CD4-positive, CD25-positive, alpha-beta regulatory T cell (primary cell): ENCODE measurements at regions not wholly inside any gene's neighbourhood (a gene's known extent, or its start where the extent isn't known, plus 50 kb on each side); places are given as distances from the start of the nearest gene placed in this dataset.
"Not testable (repeated sequence)": the region's sequence is repeated elsewhere in the genome, so short reads cannot be mapped to it uniquely, and the experiment has no call there.

Experiments
- ATAC-seq, 2 donors: fragments of 150-1000 bp; cut with Tn5 transposase; one replicate each; pipeline ENCODE4 v1.10.0; 2021; ENCODE audit warnings: low read depth in 2 of 2, moderate number of reproducible peaks in 2 of 2, moderate library complexity in 1 of 2
- DNase-seq, 3 donors: peaks; one replicate each; pipeline versions ENCODE4 v3.0.0 to v3.0.0-alpha.2; 2012 to 2022; ENCODE audit warnings: mixed read lengths in 1 of 3
- H3K27ac ChIP-seq: one replicate; pipeline ENCODE4 v1.7.0; 2013; ENCODE audit warnings: mild to moderate bottlenecking, low read length; ENCODE audit not compliant: insufficient read depth, poor library complexity, severe bottlenecking
- H3K27me3 ChIP-seq: one replicate; pipeline ENCODE4 v1.7.0; 2013; ENCODE audit warnings: low read length; ENCODE audit not compliant: control insufficient read depth, insufficient read depth
- H3K36me3 ChIP-seq: one replicate; pipeline ENCODE4 v1.7.0; 2013; ENCODE audit warnings: mild to moderate bottlenecking, low read length, moderate library complexity; ENCODE audit not compliant: control insufficient read depth, insufficient read depth
- H3K4me1 ChIP-seq: 2 replicates; pipeline ENCODE4 v1.7.0; 2013; ENCODE audit warnings: mild to moderate bottlenecking, low read length; ENCODE audit not compliant: insufficient read depth, control insufficient read depth, poor library complexity, severe bottlenecking
- H3K4me3 ChIP-seq: one replicate; pipeline ENCODE4 v1.7.0; 2013; ENCODE audit warnings: low read depth, mild to moderate bottlenecking, low read length, moderate library complexity
- H3K9me3 ChIP-seq, 2 experiments: 1 replicate in 1 of 2; 2 replicates in 1 of 2; pipeline ENCODE4 v1.7.0; 2013; ENCODE audit warnings: low read length in 2 of 2, mild to moderate bottlenecking in 1 of 2, moderate library complexity in 1 of 2; ENCODE audit not compliant: control insufficient read depth in 2 of 2
- H3K27ac Mint-ChIP-seq, 3 donors: one replicate each; pipeline ENCODE4 v1.8.0; 2020 to 2022; ENCODE audit warnings: mild to moderate bottlenecking in 3 of 3, mixed read lengths in 3 of 3, moderate library complexity in 2 of 3
- H3K27me3 Mint-ChIP-seq: one replicate; pipeline ENCODE4 v1.8.0; 2022; ENCODE audit warnings: mild to moderate bottlenecking, mixed read lengths
- H3K36me3 Mint-ChIP-seq: one replicate; pipeline ENCODE4 v1.8.0; 2020; ENCODE audit warnings: mixed read lengths
- H3K4me1 Mint-ChIP-seq, 4 donors: one replicate each; pipeline ENCODE4 v1.8.0; 2020 to 2022; ENCODE audit warnings: mixed read lengths in 4 of 4, mild to moderate bottlenecking in 1 of 4
- H3K4me3 Mint-ChIP-seq, 4 donors: one replicate each; pipeline ENCODE4 v1.8.0; 2020 to 2022; ENCODE audit warnings: mild to moderate bottlenecking in 4 of 4, mixed read lengths in 4 of 4, moderate library complexity in 3 of 4
- H3K9me3 Mint-ChIP-seq, 7 donors: one replicate each; pipeline ENCODE4 v1.8.0; 2020 to 2022; ENCODE audit warnings: mixed read lengths in 7 of 7, mild to moderate bottlenecking in 3 of 7, moderate library complexity in 2 of 7

DNA sequence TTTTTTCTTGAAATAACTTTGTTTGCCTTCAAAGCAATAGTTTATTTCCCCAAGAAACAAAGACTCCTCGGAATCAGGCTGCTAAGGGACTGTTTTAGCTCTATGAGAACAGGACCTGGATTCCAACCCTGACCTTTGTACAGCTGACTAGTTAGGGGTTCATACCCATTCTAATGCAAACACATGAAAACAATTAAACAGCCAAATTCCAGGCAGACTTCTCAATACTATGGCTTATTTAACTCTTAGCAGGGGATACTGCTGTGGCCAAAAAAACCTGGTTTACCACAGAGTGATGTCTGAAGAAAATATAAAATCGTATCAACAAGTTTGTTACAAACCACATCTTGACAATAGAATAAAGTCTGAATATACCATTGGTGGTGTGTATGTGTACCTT is 129.6 kb upstream of the INTU start:
- H3K9me3 ChIP-seq = no peaks in the 10 kb centered on the region
- no peak overlapping the region for H3K27ac ChIP-seq
- ATAC-seq = no peak

DNA sequence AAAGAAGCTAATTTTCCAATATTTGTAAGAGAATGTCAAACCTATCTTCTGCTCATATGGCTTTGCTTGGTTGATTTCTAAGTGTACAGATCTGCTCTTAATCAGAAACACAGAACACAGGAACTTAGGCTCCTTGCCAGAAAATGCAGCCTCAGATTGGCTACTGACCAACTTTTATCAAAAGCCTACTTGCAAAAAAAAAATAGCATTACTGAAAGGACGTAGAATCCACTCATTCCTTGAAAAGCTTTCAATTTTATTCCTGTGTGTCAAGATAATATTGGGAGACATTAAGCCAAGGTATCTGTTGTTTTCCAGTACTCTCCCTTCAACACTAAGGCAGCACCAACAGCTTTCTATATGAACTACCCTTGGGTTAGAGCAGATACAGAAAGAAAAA is 127.6 kb upstream of the INTU start:
- ATAC-seq = no peak
- Mint-ChIP-seq H3K9me3 (peaks cover 0 to 6% (median 0%) of the 10 kb centered on the region in 7 donors), H3K4me1 (no peaks in the 10 kb centered on the region), H3K27me3 (no peaks in the 10 kb centered on the region), H3K4me3 (no peak overlapping the region), H3K36me3 (no peaks in the 10 kb centered on the region), H3K27ac (no peak overlapping the region)
- no peak overlapping the region for H3K4me3 ChIP-seq
- H3K27me3 ChIP-seq = no peaks in the 10 kb centered on the region
- H3K9me3 ChIP-seq = no peaks in the 10 kb centered on the region
- H3K4me1 ChIP-seq = no peaks in the 10 kb centered on the region
- H3K27ac ChIP-seq = no peak overlapping the region
- no peak for DNase-seq
- H3K36me3 ChIP-seq = no peaks in the 10 kb centered on the region

More for the DNA sequence above, 129.6 kb upstream of the INTU start:
- H3K4me1 Mint-ChIP-seq = no peaks in the 10 kb centered on the region
- Histone ChIP-seq H3K4me3 (no peak overlapping the region), H3K36me3 (no peaks in the 10 kb centered on the region), H3K27me3 (no peaks in the 10 kb centered on the region), H3K4me1 (no peaks in the 10 kb centered on the region)
- no peak overlapping the region for H3K27ac Mint-ChIP-seq
- H3K4me3 Mint-ChIP-seq = no peak overlapping the region
- no peak for DNase-seq
- H3K27me3 Mint-ChIP-seq = no peaks in the 10 kb centered on the region
- H3K36me3 Mint-ChIP-seq = no peaks in the 10 kb centered on the region
- H3K9me3 Mint-ChIP-seq = peaks cover 0 to 6% (median 0%) of the 10 kb centered on the region in 7 donors

DNA sequence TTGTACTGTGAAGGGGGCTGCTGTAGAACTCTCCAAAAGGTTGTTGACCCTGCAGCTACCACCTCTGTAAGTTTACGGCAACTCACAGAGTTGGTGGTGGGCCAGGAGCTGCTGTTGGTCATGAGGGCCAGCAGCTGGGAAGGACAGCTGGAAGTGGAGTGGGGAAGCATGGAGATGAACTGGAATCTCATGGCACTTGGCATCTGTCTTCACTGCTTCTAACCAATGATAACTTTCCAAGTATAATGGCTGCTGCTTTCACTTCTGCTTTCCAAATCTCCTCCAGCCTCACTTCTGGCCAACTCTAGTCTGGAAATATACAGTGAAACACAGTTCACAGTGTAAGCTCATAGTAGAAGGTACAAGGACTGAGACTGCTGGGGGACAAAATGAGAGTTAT is 126.5 kb upstream of the INTU start:
- peaks cover 0 to 6% (median 0%) of the 10 kb centered on the region in 7 donors for H3K9me3 Mint-ChIP-seq
- Histone ChIP-seq H3K4me3 (no peak overlapping the region), H3K36me3 (no peaks in the 10 kb centered on the region), H3K27ac (no peak overlapping the region), H3K27me3 (no peaks in the 10 kb centered on the region), H3K9me3 (no peaks in the 10 kb centered on the region), H3K4me1 (no peaks in the 10 kb centered on the region)
- no peaks in the 10 kb centered on the region for H3K36me3 Mint-ChIP-seq
- no peak overlapping the region for H3K4me3 Mint-ChIP-seq
- ATAC-seq = no peak
- no peak overlapping the region for H3K27ac Mint-ChIP-seq
- DNase-seq = no peak
- no peaks in the 10 kb centered on the region for H3K4me1 Mint-ChIP-seq
- no peaks in the 10 kb centered on the region for H3K27me3 Mint-ChIP-seq

DNA sequence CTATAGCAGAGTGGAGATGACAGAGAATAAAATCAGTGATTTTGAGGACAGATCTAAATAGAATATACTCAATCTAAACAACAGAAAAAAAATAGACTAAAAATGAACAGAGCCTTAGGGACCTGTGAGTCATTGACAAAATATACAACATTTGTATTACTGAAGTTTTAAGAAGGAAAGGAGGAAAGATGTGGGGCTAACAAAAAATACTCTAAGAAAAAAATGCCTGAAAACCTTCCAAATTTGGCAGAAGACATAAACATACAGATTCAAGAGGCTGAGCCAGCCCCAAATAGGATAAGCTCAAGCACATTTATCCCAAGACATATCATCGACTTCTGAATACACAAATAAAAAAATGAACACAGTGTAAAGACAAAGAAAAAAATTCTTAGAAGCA is 123.6 kb upstream of the INTU start:
- H3K36me3 ChIP-seq = no peaks in the 10 kb centered on the region
- Mint-ChIP-seq H3K27ac (no peak overlapping the region), H3K4me3 (no peak overlapping the region), H3K9me3 (peaks cover 0 to 6% (median 0%) of the 10 kb centered on the region in 7 donors), H3K4me1 (no peaks in the 10 kb centered on the region), H3K36me3 (no peaks in the 10 kb centered on the region), H3K27me3 (no peaks in the 10 kb centered on the region)
- H3K4me1 ChIP-seq = no peaks in the 10 kb centered on the region
- H3K4me3 ChIP-seq = no peak overlapping the region
- H3K27ac ChIP-seq = no peak overlapping the region
- H3K27me3 ChIP-seq = no peaks in the 10 kb centered on the region
- DNase-seq (no peak), ATAC-seq (no peak)
- H3K9me3 ChIP-seq = no peaks in the 10 kb centered on the region

DNA sequence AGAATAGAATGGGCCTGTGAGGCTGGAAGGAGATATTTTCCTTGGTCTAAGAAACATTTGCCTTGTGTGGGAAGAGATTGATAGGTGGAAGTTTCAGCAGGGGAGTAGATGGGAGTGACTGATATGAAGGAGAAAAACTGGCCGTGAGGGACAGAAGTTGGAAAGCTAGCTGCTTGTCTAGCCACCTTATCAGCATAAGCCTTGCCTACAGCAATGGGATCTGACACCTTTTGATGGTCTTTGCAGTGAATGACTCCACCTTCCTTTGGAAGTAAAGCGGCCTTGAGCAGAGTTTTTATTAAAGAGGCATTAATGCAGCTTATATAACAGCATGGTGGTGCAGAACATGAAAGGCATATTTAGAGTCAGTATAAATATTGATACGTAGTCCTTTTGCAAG is 120.1 kb upstream of the INTU start:
- not testable (repeated sequence) for H3K27ac ChIP-seq, H3K4me1 Mint-ChIP-seq, DNase-seq, H3K4me3 ChIP-seq, H3K9me3 Mint-ChIP-seq, H3K9me3 ChIP-seq, H3K27me3 ChIP-seq, H3K27ac Mint-ChIP-seq, H3K4me3 Mint-ChIP-seq, H3K36me3 ChIP-seq, H3K36me3 Mint-ChIP-seq, H3K27me3 Mint-ChIP-seq, H3K4me1 ChIP-seq, ATAC-seq

DNA sequence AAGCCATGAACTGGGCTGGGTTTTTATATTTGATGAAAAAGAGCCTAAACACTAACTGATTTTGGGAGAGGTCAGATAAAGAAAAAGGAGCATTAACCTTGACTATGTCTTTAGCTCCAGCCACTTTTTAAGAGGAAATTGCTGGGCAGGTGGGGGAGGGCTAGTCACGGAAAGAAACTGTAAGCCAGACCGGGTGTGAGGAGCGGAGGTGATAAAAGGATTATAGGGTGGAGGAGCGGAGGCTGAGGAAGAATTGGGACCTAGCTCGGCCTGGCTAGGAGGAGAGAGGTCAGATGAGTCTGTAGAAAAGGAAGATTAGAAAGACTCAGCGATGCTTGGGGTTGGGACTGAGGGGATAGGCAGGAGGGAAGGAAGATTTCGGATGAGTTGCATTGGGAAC is 117.5 kb upstream of the INTU start:
- not testable (repeated sequence) for H3K36me3 Mint-ChIP-seq, H3K27ac Mint-ChIP-seq, H3K4me3 Mint-ChIP-seq, DNase-seq, H3K9me3 ChIP-seq, H3K36me3 ChIP-seq, H3K27me3 Mint-ChIP-seq, H3K27ac ChIP-seq, ATAC-seq, H3K27me3 ChIP-seq, H3K9me3 Mint-ChIP-seq, H3K4me1 Mint-ChIP-seq, H3K4me3 ChIP-seq, H3K4me1 ChIP-seq

DNA sequence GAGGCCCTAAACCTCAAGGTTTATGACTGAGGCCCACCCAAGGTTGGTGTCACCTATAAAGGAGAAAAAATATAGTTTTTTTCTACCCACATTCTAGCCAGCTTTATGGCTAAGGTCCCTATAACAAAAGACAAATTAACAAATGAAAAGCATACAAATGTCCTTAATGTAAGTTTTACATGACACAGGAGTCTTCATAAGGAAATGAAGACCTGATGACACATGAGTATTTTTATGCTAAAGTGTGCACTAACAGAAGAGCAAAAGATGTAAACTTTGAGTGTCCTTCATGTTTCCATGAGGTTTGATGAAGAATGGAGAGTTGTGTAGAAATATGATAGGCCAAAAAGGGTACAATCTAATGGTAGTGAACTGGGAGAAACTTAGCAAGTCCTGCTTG is 114.7 kb upstream of the INTU start:
- Histone ChIP-seq H3K27me3 (no peaks in the 10 kb centered on the region), H3K9me3 (no peaks in the 10 kb centered on the region), H3K4me3 (no peak overlapping the region), H3K4me1 (no peaks in the 10 kb centered on the region), H3K36me3 (no peaks in the 10 kb centered on the region), H3K27ac (no peak overlapping the region)
- Mint-ChIP-seq H3K4me3 (no peak overlapping the region), H3K27ac (no peak overlapping the region), H3K27me3 (no peaks in the 10 kb centered on the region), H3K4me1 (no peaks in the 10 kb centered on the region), H3K36me3 (no peaks in the 10 kb centered on the region), H3K9me3 (peaks cover 0 to 2% (median 0%) of the 10 kb centered on the region in 7 donors)
- ATAC-seq (no peak), DNase-seq (no peak)

DNA sequence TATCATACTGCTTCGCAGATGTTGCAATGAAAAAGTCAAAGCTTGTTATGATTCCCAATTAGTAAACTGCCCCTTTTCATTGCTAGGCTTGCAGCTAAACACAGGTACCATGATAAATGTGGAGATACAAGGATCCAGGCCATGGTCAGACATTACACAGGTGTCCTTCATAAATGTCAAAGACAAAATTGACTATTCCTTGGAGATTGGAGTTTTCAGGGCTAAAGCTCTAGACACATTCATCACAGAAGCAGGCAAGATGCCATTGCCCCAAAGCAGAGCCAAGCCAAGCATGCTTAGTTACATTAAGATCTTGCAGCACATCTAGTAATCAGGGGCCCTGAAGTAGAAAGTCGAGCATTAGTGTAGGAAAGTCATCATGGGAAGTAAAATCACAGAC is 111.3 kb upstream of the INTU start:
- Mint-ChIP-seq H3K27ac (no peak overlapping the region), H3K4me1 (no peaks in the 10 kb centered on the region), H3K9me3 (peaks cover 0 to 2% (median 0%) of the 10 kb centered on the region in 7 donors), H3K36me3 (no peaks in the 10 kb centered on the region), H3K27me3 (no peaks in the 10 kb centered on the region), H3K4me3 (no peak overlapping the region)
- ATAC-seq = no peak
- H3K36me3 ChIP-seq = no peaks in the 10 kb centered on the region
- H3K9me3 ChIP-seq = no peaks in the 10 kb centered on the region
- H3K4me1 ChIP-seq = no peaks in the 10 kb centered on the region
- H3K4me3 ChIP-seq = no peak overlapping the region
- no peak overlapping the region for H3K27ac ChIP-seq
- DNase-seq = no peak
- H3K27me3 ChIP-seq = no peaks in the 10 kb centered on the region
